ENCODE measurements at regions not wholly inside any gene's neighbourhood (a gene's known extent, or its start where the extent isn't known, plus 50 kb on each side); places are given as distances from the start of the nearest gene placed in this dataset.

DNA sequence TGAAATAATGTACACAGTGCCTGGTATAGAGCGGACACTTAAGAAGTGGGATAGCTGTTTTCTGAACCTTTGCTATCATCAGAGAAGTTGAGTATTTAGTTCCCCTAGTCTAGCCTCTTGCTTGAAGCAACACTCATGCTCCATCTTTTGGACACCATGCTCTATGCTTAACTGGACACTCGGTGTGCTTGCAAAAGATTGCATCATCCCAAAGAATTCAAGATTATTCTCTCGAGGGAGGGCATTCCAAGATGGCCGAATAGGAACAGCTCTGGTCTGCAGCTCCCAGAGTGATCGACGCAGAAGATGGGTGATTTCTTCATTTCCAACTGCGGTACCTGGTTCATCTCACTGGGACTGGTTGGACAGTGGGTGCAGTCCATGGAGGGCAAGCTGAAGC lies 143.9 kb upstream of the FSHR start:
- DNase-seq, result no peak

- no peak for DNase-seq
Observed at GRCh38 chr2:49296107-49296867, 142.0 kb upstream of the FSHR start.

DNA sequence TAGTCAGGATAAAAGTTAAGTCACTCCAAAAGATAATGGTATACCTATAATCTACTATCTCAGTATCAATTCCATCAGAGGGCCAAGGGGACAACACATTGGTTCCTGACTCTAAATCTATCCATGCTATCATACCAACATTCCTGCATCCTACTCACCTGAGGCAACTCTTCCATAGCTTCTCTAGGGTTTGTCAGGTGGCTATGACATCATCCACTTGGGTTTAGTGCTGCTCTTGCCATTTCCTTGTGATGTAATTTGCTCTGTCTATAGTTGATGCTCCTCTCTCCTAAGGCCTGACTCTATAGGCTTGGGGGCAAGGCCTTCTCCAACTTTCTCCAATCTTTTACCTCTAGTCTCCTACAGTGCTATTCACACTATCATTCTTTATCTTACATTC lies 139.9 kb upstream of the FSHR start:
- DNase-seq, result no peak

- no peak for DNase-seq
Observed at GRCh38 chr2:49291619-49292018, 137.3 kb upstream of the FSHR start.

- DNase-seq, result no peak
Observed at GRCh38 chr2:49289711-49290110, 135.4 kb upstream of the FSHR start.

GRCh38 chr2:49288902-49289700 lies 134.8 kb upstream of the FSHR start:
- no peak for DNase-seq

DNA sequence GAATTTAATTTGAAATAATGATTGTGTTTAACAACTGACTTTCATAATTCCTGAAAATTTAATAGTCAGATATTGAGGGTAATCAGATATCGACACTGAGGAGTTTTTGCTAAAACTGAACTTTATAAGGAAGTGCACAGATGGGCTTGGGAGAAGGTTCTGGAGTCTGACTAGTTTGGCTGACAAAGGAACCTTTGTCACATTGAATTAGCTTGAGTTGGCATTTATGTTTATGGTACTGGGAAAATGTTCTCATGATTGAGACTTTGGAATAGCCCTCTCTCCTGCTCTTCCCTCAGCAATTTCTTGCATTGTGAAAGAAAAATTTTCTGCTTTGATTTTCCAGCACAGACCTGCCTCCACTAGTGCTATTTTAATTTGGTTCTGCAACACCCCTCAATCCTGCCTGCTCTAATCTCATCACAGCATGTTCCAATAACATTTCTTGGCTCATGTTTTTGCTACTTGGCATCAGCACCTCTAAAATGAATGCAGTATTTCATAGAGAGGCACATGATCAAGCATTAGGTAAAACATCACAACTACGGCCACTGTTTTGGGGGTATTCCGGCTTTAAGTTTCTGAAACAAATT lies 133.9 kb upstream of the FSHR start:
- no peak for DNase-seq

- DNase-seq, result no peak
Observed at GRCh38 chr2:49286726-49287125, 132.4 kb upstream of the FSHR start.

- DNase-seq, result no peak
Observed at GRCh38 chr2:49286045-49286444, 131.7 kb upstream of the FSHR start.

DNA sequence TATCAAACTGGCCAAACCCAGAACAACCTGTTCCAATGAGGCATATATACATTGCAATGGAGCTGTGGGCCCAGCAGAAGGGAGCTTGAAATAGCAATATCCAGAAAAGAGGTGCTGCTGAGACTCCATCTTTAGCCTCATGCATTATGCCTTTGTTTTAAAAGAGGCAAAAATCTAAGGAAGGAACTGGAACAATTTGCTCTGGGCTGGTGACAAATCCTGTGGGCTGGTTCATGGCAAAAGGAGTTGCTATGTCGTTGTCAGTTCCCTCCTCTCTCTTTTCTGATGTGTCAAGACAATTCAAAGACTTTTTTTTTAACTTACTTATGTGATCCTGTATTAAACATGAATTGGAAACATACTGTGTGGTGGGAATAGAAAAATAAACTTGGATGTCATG lies 124.2 kb upstream of the FSHR start:
- no peak for DNase-seq

DNA sequence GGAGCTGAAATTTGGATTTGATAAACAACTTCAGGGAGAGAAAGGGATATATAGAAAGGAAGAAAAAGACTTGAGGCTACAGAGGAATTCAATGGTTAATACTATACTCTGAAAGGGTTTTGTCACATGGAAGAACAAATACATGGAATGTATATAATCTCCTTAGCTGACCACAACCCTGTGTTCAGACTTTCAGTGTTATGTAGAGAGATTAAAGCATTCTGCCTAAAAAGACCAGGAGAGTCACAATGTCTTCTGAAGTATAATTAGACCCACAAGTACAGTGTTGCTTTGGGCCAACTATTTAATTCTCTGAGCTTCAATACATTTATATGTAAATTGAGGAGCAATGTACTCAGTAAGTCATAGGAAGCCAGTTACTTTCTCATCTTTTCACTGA lies 123.8 kb upstream of the FSHR start:
- no peak for DNase-seq

- DNase-seq, result no peak
Observed at GRCh38 chr2:49271060-49271606, 116.8 kb upstream of the FSHR start.

- DNase-seq, result no peak
Observed at GRCh38 chr2:49270091-49270490, 115.8 kb upstream of the FSHR start.

DNA sequence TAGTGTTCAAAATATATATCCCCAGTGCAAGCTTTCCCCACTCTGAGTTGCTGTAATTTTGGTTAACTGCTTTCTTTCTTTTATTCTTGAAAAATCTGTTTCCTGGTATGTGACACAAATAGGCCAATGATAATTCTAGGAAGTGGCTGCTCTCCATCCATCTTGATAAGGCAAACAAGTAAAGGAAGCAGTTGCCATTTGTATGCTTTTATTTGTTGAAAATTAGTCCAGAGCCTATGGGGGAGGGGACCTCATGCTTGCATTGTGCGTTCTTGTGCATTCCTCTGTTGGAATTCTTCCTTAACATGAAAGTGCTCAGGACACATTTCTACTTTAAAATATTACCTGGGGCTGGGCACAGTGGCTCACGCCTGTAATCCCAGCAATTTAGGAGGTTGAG lies 111.2 kb upstream of the FSHR start:
- DNase-seq, result no peak

GRCh38 chr2:49262801-49263560 lies 108.7 kb upstream of the FSHR start:
- peak; percentile 35 for DNase-seq

- peak; percentile 60 for DNase-seq
Observed at GRCh38 chr2:49261781-49262180, 107.5 kb upstream of the FSHR start.

DNA sequence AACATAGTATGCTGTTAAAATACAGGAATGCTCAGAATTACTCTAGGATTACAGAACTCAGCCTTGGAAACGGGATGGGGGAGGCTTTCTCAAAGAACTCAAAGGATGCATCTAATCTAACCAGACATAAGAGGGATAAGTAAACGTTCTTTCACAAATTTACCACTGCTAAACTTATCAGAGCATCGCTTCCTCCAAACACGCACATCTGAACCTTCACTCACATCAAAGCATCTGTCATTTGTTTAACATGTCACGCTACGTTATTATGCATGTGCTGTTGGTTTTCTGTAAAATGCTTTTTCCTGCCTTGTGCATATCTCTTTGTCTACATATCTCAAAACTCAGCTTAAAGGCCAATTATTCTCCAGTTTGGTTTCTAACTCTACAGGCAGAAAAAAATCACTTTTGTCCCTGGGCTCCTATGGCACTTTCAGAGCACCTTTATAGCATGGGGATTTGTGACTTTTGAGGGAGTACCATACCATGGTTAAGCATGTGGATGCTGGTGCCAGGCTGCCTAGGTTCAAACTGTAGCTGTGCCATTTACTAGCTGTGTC lies 106.7 kb upstream of the FSHR start:
- DNase-seq, result no peak

GRCh38 chr2:49259926-49260325 lies 105.6 kb upstream of the FSHR start:
- DNase-seq, result no peak

DNA sequence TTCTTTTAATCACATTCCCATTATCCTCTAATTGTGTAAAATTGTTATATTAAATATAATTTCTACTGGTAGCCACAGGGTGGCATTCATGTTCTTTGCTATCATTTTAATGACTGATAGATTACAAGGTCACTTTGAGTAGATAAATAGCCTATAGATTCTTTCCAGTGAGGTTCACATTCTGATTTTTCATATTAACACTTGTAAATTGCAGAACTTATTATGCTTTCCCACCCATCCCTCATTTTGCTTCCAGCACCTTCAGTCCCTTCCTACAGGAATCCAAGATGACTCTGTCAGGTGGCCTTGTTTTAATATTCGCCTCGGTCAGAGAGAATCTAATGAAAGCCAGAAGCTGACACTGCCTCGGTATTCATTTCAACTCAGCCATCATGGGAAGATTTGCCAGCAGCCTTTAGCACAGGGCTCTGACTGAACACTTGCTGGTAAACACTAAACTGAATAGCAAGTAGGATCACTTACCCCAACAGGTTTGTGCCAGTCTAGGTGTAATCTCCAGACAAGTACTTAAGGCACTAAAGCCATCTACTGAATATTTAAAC lies 101.2 kb upstream of the FSHR start:
- DNase-seq, result peak; percentile 70

DNA sequence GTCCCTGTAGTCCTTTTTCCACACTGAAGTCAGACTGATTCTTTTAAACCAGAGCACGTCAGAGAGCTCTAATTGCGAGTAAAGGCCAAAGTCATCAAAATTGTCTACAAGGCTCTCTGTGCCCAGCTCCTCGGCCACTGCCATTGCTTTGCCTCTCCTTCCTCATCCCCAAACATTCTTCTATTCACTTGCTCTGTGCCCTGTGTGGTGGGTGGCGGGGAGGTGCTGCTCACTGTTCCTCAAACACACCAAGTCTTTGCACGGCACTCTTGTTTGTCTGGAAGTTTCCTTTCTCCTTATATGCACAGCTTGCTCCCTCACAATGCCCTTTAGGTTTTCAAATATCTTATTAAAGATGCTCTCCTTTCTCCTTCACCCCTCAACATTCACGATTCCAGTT lies 100.1 kb upstream of the FSHR start:
- DNase-seq, result no peak

- DNase-seq, result no peak
Observed at GRCh38 chr2:49251766-49252165, 97.5 kb upstream of the FSHR start.

GRCh38 chr2:49251251-49251650 lies 96.9 kb upstream of the FSHR start:
- no peak for DNase-seq
